ENCODE measurements at regions not wholly inside any gene's neighbourhood (a gene's known extent, or its start where the extent isn't known, plus 50 kb on each side); places are given as distances from the start of the nearest gene placed in this dataset.

DNA sequence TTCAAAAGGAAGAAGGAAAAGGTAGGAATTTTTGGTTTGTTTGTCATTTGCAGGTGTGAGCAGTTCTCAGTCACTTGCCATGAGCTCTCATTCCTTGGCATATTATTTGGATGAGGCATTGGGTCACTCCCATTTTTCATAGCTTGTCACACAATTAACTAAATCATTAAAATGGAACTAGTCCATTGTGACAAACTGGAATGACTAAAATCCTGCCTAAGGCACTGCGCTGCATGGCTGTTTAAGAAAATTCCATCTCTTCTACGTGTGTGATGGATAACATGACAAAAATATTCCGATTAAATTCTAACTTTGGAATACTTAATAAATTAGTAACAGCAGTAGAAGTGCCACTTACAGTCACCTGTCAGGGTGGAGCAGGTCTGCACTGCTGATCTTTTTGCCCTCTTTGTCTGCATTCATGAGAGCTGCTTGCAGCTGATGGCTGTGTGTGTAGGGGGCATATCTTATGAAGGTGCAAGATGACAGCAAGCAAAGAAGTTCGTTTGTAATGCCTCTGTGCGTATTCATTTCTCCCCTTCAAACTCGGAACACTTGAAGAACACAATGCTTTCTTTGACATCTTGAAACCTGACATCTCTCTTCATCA lies 1292.6 kb upstream of the MAP3K7 start:
- DNase-seq (ENCODE audit: low read depth, low spot score) = no peak
- Histone ChIP-seq H3K9me3 (ENCODE audit: control insufficient read depth, insufficient read depth, low read length) (no peaks in the 10 kb centered on the region), H3K27ac (ENCODE audit: low read length) (no peak overlapping the region), H3K36me3 (ENCODE audit: control insufficient read depth, insufficient read depth, low read length) (no peaks in the 10 kb centered on the region), H3K4me1 (ENCODE audit: control insufficient read depth, insufficient read depth, low read length) (no peaks in the 10 kb centered on the region), H3K27me3 (ENCODE audit: control insufficient read depth, insufficient read depth, low read length) (no peaks in the 10 kb centered on the region), H3K4me3 (ENCODE audit: low read length) (no peak overlapping the region)
- no CpG with 5 or more reads among the region's 6 CpGs for WGBS (ENCODE audit: insufficient coverage, insufficient read length)

DNA sequence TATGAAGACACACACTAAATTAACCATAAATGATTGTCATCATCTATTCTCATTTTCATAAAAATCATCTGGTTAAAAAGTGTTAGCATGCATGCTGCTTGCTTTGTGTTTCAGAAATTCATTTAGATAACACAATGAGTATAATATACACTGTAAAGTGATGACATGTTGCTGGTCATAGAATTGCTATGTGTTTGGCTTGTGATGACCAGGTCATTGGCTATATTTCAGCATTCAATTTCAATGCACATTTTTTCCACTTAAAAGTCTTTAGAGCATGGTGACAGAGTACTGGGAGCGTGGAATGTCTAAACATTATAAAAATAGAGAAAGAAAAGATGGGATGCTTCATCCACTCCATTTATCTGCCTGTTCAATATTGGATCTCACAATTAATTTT lies 1291.1 kb upstream of the MAP3K7 start:
- Histone ChIP-seq H3K36me3 (ENCODE audit: control insufficient read depth, insufficient read depth, low read length) (no peaks in the 10 kb centered on the region), H3K4me3 (ENCODE audit: low read length) (no peak overlapping the region), H3K9me3 (ENCODE audit: control insufficient read depth, insufficient read depth, low read length) (no peaks in the 10 kb centered on the region), H3K4me1 (ENCODE audit: control insufficient read depth, insufficient read depth, low read length) (no peaks in the 10 kb centered on the region), H3K27me3 (ENCODE audit: control insufficient read depth, insufficient read depth, low read length) (no peaks in the 10 kb centered on the region), H3K27ac (ENCODE audit: low read length) (no peak overlapping the region)
- DNase-seq (ENCODE audit: low read depth, low spot score) = no peak
- WGBS (ENCODE audit: insufficient coverage, insufficient read length) = no CpG with 5 or more reads among the region's 1 CpG

DNA sequence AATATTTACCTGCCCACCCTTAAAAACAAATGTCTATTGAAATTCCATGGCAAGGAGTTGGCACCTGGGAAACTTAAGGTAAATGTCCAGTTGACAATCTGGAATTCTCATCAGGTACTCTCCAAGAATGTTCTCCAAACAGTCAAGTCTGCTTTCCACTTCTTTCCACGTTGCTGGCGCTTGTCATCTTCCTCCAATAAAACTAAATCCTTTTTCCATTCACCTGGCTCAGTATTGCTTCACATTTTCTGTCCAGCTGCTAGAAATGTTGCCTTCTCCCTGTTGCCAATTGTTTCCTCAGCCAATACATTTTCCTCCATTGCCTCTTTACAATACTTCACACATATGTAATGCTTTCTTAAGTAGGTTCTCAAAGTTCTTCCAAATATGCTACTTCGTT lies 1288.1 kb upstream of the MAP3K7 start:
- H3K27ac ChIP-seq (ENCODE audit: low read length) = no peak overlapping the region
- no peaks in the 10 kb centered on the region for H3K9me3 ChIP-seq (ENCODE audit: control insufficient read depth, insufficient read depth, low read length)
- WGBS (ENCODE audit: insufficient coverage, insufficient read length) = no CpG with 5 or more reads among the region's 3 CpGs
- H3K36me3 ChIP-seq (ENCODE audit: control insufficient read depth, insufficient read depth, low read length) = no peaks in the 10 kb centered on the region
- no peak for DNase-seq (ENCODE audit: low read depth, low spot score)
- no peak overlapping the region for H3K4me3 ChIP-seq (ENCODE audit: low read length)
- H3K27me3 ChIP-seq (ENCODE audit: control insufficient read depth, insufficient read depth, low read length) = no peaks in the 10 kb centered on the region
- no peaks in the 10 kb centered on the region for H3K4me1 ChIP-seq (ENCODE audit: control insufficient read depth, insufficient read depth, low read length)

DNA sequence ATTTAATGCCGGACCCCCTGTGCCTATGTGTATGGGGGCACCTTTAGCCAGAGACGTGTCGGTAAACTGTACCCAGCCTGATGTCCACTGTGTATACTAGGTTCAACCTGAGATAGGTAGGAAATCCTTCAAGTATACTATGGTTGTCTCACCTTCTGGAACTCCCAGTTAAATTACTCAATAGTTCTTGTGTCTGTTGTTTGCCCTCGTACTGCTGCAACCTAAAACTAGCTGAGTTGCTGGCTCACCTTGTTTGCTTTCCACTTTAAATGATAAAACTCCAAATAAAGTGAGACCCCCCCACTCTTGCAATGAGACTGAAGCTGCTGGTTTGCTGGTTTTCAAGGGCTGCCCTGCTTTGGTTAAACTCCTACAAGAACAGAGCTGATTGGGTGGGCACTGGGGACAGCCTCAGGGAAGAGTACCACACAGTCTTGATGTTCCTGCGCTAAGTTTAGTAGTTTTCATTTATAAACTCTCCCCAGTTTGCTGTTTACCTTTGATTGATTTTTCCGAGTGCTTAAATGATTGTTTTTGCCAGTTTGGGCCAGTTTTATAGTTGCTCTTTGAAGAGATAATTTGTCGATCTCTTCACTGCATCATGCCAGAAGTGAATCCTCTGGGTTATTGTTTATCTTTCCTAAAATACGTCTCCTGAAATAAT lies 1281.8 kb upstream of the MAP3K7 start:
- WGBS (ENCODE audit: insufficient coverage, insufficient read length) = no CpG with 5 or more reads among the region's 8 CpGs
- H3K9me3 ChIP-seq (ENCODE audit: control insufficient read depth, insufficient read depth, low read length) = no peaks in the 10 kb centered on the region
- no peak for DNase-seq (ENCODE audit: low read depth, low spot score)

DNA sequence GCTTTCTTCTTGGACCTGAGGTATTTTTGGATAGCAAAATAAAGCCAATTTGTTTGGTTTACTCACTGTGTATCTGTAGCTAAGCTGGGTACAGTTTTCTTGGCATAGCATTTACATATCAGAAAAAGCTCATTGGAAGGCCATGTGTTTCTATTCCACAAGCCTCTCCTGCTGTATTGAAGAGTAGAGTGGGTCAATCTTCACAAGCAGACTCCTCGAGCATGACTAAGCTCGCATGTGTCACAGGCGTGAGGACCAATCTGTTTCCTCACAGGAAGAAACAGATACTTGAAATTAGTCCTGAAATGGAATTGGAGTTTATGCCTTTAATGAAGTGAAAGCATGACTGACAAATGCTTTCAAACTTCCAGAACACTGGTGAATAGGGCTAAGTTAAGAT lies 1279.0 kb upstream of the MAP3K7 start:
- Histone ChIP-seq H3K27me3 (ENCODE audit: control insufficient read depth, insufficient read depth, low read length) (no peaks in the 10 kb centered on the region), H3K4me1 (ENCODE audit: control insufficient read depth, insufficient read depth, low read length) (no peaks in the 10 kb centered on the region), H3K9me3 (ENCODE audit: control insufficient read depth, insufficient read depth, low read length) (no peaks in the 10 kb centered on the region), H3K27ac (ENCODE audit: low read length) (no peak overlapping the region), H3K36me3 (ENCODE audit: control insufficient read depth, insufficient read depth, low read length) (no peaks in the 10 kb centered on the region), H3K4me3 (ENCODE audit: low read length) (no peak overlapping the region)
- no peak for DNase-seq (ENCODE audit: low read depth, low spot score)
- WGBS (ENCODE audit: insufficient coverage, insufficient read length) = no CpG with 5 or more reads among the region's 3 CpGs

More for the DNA sequence above, 1281.8 kb upstream of the MAP3K7 start:
- no peak overlapping the region for H3K27ac ChIP-seq (ENCODE audit: low read length)
- no peaks in the 10 kb centered on the region for H3K4me1 ChIP-seq (ENCODE audit: control insufficient read depth, insufficient read depth, low read length)
- H3K4me3 ChIP-seq (ENCODE audit: low read length) = no peak overlapping the region
- H3K27me3 ChIP-seq (ENCODE audit: control insufficient read depth, insufficient read depth, low read length) = no peaks in the 10 kb centered on the region
- no peaks in the 10 kb centered on the region for H3K36me3 ChIP-seq (ENCODE audit: control insufficient read depth, insufficient read depth, low read length)

DNA sequence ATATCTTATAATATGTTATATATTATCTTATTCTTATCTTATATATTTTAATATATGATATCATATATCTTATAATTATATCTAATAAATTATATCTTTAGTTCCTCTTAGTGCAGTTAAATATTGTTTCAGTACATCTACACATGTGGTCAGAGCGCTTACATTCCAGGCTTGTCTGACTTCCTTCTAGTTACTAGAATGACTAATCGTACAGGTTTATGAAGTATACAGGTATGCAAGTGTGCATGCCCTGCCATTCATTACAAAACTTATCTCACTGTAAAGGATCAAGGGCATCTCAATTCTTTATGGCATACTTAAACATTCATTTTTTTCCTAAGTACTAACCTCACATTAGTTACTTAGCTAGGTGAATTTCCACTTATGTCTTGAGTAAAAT lies 1278.0 kb upstream of the MAP3K7 start:
- Histone ChIP-seq H3K27ac (ENCODE audit: low read length) (no peak overlapping the region), H3K36me3 (ENCODE audit: control insufficient read depth, insufficient read depth, low read length) (no peaks in the 10 kb centered on the region), H3K27me3 (ENCODE audit: control insufficient read depth, insufficient read depth, low read length) (no peaks in the 10 kb centered on the region), H3K4me3 (ENCODE audit: low read length) (no peak overlapping the region), H3K9me3 (ENCODE audit: control insufficient read depth, insufficient read depth, low read length) (no peaks in the 10 kb centered on the region), H3K4me1 (ENCODE audit: control insufficient read depth, insufficient read depth, low read length) (no peaks in the 10 kb centered on the region)
- DNase-seq (ENCODE audit: low read depth, low spot score) = no peak
- WGBS (ENCODE audit: insufficient coverage, insufficient read length) = no CpG with 5 or more reads among the region's 2 CpGs

DNA sequence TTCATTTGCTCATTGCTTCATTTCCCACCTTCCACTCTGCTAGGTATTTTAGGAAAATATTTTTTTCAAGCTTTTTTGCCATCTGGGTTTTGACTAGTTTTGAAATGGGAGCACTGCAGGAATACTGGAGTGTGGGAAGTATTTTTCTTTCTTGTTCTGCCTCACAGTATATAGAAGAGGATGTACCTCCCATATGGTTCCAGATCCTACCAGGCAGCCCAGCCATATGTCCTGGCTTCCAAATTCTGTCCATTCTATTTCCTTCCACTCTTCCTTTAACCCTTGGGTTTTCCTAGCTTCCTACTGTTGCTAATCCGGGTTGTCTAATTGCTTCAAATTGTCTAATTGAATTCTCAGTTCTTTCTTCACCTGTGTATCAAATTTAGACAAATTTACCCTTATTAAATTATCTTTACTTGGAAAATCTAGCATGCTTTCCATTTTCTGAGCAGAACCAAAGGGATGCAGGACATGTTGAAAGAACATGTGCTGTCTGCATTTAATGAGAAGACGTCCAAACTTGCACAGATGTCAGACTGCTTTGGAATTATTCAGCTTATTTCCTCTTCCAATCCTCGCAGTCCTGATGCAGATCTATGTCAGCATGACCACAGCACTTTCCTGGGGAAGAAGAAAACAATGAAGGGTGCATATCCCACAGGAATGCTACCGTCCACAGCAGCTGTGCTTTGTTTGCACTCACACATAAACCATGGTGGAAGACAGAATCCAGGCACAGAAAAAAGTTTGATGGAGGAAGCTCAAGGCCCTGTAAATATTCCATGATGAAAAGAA lies 1273.9 kb upstream of the MAP3K7 start:
- Histone ChIP-seq H3K27ac (ENCODE audit: low read length) (no peak overlapping the region), H3K27me3 (ENCODE audit: control insufficient read depth, insufficient read depth, low read length) (no peaks in the 10 kb centered on the region), H3K9me3 (ENCODE audit: control insufficient read depth, insufficient read depth, low read length) (no peaks in the 10 kb centered on the region), H3K4me1 (ENCODE audit: control insufficient read depth, insufficient read depth, low read length) (no peaks in the 10 kb centered on the region), H3K4me3 (ENCODE audit: low read length) (no peak overlapping the region), H3K36me3 (ENCODE audit: control insufficient read depth, insufficient read depth, low read length) (no peaks in the 10 kb centered on the region)
- no peak for DNase-seq (ENCODE audit: low read depth, low spot score)
- no CpG with 5 or more reads among the region's 4 CpGs for WGBS (ENCODE audit: insufficient coverage, insufficient read length)

DNA sequence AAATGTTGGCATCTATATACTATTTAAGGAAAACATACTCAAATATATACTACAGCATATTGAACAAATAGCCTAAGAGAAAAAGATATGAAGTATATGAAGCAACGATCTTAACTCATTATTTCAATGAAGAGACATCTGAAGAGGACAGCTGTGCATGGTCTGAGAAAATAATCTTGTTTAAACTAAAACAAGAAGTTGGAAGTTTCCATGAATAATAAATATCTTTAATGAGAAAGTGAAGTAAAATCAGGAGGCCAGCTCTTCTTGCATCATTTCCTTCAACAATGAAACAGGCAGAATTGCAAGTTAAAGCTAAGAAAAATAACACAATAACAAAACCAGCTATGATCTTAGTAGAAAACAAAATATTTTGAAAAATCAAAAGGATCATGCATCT lies 1265.4 kb upstream of the MAP3K7 start:
- Histone ChIP-seq H3K27me3 (ENCODE audit: control insufficient read depth, insufficient read depth, low read length) (no peaks in the 10 kb centered on the region), H3K4me3 (ENCODE audit: low read length) (no peak overlapping the region), H3K36me3 (ENCODE audit: control insufficient read depth, insufficient read depth, low read length) (no peaks in the 10 kb centered on the region), H3K9me3 (ENCODE audit: control insufficient read depth, insufficient read depth, low read length) (no peaks in the 10 kb centered on the region), H3K4me1 (ENCODE audit: control insufficient read depth, insufficient read depth, low read length) (no peaks in the 10 kb centered on the region), H3K27ac (ENCODE audit: low read length) (no peak overlapping the region)
- WGBS (ENCODE audit: insufficient coverage, insufficient read length) = no CpG with 5 or more reads among the region's 1 CpG
- DNase-seq (ENCODE audit: low read depth, low spot score) = no peak

DNA sequence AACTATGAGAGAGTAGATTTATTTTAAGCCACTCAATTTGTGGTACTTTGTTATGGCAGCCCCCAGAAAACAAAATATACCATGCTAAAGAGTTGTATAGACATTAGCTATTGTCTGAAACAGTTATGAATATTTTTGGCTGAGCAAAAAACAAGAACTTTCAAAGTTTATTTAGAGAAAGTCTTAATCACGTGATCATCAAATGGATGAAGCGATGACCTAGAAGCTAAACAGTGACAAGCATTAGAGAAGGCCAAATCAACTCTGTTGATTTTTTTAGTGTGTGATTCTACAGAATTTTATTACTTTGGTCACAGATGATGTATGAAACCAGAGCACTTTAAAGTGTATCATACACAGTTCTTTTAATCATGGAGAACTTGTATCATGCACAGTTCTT lies 1247.9 kb upstream of the MAP3K7 start:
- WGBS (ENCODE audit: insufficient coverage, insufficient read length) = no CpG with 5 or more reads among the region's 2 CpGs
- H3K36me3 ChIP-seq (ENCODE audit: control insufficient read depth, insufficient read depth, low read length) = no peaks in the 10 kb centered on the region
- no peaks in the 10 kb centered on the region for H3K27me3 ChIP-seq (ENCODE audit: control insufficient read depth, insufficient read depth, low read length)
- no peak overlapping the region for H3K4me3 ChIP-seq (ENCODE audit: low read length)
- H3K4me1 ChIP-seq (ENCODE audit: control insufficient read depth, insufficient read depth, low read length) = no peaks in the 10 kb centered on the region; the same call in 1 of the 2 replicates
- no peak overlapping the region for H3K27ac ChIP-seq (ENCODE audit: low read length)
- DNase-seq (ENCODE audit: low read depth, low spot score) = no peak
- no peaks in the 10 kb centered on the region for H3K9me3 ChIP-seq (ENCODE audit: control insufficient read depth, insufficient read depth, low read length)

DNA sequence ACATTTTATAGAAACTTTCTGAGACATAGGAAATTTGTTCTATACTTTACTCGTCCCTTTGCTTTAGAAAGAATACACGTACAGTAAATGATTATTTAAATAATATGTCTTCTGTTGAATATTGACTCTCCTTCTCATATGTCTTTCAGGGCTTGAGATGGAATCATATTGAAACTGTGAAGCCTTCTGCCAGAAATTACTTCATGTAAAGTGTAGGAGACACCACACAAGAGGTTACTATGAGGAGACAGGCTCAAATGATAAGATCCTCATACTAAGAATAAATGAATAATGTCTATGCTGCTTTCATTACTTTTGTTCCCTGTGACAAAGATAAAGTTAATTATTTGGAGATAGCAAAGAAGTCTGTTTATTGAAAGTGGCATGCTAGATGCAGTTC lies 1240.3 kb upstream of the MAP3K7 start:
- no peak for DNase-seq (ENCODE audit: low read depth, low spot score)
- H3K36me3 ChIP-seq (ENCODE audit: control insufficient read depth, insufficient read depth, low read length) = no peaks in the 10 kb centered on the region
- no peaks in the 10 kb centered on the region for H3K9me3 ChIP-seq (ENCODE audit: control insufficient read depth, insufficient read depth, low read length)
- H3K4me1 ChIP-seq (ENCODE audit: control insufficient read depth, insufficient read depth, low read length) = no peaks in the 10 kb centered on the region
- no CpG with 5 or more reads among the region's 2 CpGs for WGBS (ENCODE audit: insufficient coverage, insufficient read length)
- H3K27me3 ChIP-seq (ENCODE audit: control insufficient read depth, insufficient read depth, low read length) = no peaks in the 10 kb centered on the region
- H3K4me3 ChIP-seq (ENCODE audit: low read length) = no peak overlapping the region
- H3K27ac ChIP-seq (ENCODE audit: low read length) = no peak overlapping the region

Data from iPS DF 6.9 (cell line).